ENCODE measurements at regions not wholly inside any gene's neighbourhood (a gene's known extent, or its start where the extent isn't known, plus 50 kb on each side); places are given as distances from the start of the nearest gene placed in this dataset.

DNA sequence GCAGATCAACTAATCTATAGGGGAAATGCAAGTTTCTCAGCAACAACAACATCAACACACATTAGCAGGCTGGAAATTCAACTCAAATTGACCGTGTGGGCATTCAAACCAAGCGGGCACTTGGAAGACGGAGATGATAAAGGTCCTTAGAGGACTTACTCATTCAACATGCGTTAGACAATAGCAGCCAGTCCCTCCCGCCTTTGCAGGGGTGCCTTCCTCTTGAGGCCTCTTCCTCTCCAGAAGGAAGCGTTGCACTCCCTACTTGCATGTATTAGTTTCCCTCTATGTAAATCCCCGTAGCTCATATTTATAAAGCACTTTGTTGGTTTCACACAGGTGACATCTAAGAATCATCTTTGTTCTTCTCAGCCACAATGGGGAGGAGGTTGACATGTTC is 300.8 kb upstream of the STXBP5 start:
- no peak for DNase-seq (ENCODE audit: low read depth)

DNA sequence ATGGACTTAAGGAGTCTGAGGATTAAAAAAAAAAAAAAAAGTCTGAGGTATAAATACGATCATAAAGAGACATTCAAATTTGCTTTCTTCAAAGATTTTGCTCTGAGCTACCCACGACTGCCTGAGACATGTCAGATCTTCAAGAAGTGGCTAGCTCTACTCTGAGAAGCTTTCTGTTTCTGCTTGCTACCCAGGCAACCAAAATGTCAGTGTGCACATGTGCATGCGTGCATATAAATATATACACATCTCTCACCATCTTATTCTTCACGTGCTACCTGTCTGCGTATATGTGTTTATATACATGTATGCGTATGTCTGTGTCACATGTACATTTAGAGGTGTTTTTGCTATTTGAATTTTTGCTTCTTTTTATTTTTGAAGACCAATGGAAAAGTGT is 299.6 kb upstream of the STXBP5 start:
- DNase-seq (ENCODE audit: low read depth), result no peak

DNA sequence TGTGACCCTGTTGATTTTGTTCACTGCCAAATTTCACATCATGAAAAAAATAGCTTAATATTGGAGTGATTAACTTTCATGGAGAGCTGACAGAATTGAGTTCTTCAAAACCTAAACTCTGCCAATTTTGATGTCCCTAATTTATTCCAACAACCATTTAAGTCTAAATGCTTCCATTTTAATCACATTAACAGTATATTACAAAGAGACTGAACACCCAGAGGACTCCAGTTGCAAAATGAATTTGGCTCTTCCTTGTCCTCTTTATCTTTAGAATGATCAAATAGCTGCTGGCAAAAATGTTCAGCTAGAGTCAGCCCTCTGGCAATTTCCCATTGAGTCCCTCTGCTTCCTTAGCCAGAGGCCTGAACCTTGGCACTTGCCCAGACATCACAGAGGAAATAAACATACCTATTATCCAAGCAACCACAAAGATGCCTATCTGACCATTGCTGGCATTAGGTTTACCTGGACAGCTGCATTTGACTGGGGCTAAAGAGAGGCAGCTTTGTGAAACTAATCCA is 299.0 kb upstream of the STXBP5 start:
- DNase-seq (ENCODE audit: low read depth), result no peak

DNA sequence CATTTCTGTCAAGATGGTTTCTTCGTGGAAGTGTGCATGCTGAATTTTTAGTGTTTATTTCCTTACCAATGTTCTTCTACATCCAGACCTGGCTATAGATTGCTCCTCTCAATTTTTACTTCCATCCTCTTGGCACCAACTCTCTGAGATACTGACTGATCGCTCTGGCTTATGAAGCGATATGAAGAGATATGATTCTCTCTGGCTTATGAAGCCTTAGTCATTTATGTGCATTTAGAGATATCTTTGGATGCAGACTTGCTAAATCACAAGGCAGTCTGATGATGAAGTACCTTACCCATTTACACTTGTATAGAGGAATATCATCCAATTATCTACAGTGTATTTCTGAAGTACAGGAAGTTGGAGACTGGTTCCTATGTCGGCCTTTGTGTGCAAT is 295.4 kb upstream of the STXBP5 start:
- DNase-seq (ENCODE audit: low read depth), result no peak

DNA sequence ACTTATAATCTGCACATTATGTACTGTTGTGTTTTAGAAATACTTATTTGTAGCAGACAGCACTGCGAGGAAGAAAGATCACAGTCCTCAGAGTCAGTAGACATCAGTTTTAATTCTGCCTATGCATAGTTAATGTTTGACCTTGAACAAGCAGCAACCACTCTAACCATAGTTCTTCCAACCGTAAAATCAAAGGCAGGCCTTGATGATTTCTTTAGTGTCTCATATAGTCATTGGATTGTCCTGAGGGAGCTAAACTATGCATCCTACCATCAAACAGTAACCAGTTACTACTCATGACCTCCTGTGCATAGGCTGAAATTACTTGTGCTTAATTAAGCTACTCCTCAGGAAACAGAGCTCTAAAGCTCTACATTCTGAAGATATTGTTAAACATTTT is 294.8 kb upstream of the STXBP5 start:
- no peak for DNase-seq (ENCODE audit: low read depth)

DNA sequence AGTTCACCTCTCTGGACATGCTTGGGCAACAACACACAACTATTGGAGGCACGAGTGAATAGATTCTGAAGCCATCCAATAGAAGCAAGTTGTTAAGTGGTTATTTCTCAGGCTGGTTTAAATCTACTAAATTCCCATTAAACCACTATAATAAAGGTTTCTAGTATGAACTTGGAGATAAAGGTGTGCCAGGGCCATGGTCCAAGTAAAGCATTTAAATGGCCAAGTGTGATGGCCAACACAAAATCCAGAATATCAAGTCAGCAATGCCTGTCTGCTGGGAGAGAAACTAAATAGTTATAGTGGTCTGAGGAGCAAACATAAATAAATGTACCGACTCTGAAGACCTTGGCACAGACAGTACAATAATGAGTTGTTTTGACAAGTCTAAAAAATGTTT is 294.3 kb upstream of the STXBP5 start:
- no peak for DNase-seq (ENCODE audit: low read depth)

DNA sequence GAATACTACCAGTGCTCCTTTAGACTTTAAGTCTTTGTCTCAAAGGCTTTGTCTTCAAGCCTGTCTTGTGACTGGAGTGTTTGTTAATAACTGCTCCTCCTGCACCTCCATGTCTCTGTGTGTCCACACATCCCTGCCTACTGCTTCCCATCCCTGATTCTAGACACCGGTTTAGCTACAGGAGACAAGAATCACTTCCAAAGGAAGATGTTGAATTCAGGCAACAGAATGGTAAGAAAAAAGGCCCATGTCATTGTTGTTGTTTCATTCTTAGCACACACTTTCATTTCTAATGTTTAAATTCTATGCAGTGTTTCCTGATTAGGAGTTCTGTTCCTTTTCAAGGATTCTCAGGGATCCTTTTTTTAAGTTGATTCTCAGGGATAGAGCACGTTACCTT is 293.6 kb upstream of the STXBP5 start:
- DNase-seq (ENCODE audit: low read depth), result no peak

DNA sequence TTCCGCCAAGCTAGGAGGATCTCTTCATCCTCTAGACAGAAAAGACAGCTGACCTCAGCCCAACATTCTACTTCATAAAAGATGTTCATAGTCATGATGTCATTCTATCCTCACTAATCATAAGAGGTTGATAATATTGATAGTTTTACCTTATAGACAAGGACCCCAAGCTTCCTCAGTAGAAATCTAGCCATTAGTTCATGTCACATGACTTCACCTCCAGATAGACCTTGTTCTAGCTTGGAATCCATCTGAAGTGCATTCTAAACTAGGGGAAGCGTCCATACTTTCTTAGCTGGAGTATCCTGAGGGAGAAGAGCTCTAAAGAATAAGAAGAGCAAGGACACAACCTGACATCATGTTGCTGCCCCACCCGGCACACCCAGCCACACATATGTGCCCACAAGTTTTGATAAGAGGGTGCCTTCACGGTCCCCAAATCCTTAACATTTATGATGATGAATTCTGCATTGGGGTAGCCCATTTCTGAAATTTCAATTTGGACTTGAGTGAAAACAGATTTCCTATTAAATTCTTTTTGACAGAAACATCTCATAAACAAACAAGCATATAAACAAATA is 292.5 kb upstream of the STXBP5 start:
- no peak for DNase-seq (ENCODE audit: low read depth)

DNA sequence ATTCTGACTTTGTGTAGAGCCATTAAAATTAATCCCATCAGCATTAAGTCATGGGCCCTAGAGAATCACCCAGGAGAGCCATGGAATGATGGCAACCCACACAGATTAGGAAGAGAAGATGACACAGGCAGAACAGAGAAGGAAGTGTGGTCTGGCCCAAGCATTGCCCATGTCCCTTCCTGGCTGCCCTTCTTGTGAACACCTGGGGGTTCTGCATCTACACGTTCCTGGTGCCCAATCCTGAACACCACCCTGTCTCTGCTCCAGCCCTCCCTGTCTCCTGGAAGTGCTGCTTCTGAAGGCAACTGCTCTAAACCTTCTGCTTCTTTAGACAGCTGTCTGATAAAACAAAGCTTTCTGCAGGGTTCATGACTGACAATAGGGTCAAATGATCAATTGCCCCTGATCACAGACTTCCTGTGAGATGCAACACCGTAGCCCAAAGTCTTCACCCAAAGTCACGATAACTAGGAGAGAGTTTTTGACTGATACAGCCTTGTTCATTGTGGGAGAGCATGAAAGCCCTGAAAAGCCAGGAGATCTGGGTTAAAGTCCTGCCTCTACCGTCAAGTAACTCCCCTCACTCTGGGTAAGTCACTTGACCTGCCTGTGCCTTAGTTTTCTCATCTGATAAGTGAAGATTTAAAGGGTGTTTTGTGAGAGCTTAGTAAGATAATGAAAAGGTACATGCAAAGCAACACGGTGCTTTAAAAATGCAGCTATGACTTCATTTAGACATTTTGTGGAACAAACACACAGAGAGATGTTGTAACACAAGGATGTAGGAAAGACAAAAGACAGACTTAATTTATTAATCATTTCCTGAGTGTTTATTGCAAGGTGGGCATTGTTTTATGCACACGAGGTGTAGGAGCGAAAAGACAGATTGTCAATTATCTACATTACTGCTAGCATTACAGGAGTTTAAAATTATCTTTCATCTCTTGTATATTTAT is 291.2 kb upstream of the STXBP5 start:
- DNase-seq (ENCODE audit: low read depth), result no peak

DNA sequence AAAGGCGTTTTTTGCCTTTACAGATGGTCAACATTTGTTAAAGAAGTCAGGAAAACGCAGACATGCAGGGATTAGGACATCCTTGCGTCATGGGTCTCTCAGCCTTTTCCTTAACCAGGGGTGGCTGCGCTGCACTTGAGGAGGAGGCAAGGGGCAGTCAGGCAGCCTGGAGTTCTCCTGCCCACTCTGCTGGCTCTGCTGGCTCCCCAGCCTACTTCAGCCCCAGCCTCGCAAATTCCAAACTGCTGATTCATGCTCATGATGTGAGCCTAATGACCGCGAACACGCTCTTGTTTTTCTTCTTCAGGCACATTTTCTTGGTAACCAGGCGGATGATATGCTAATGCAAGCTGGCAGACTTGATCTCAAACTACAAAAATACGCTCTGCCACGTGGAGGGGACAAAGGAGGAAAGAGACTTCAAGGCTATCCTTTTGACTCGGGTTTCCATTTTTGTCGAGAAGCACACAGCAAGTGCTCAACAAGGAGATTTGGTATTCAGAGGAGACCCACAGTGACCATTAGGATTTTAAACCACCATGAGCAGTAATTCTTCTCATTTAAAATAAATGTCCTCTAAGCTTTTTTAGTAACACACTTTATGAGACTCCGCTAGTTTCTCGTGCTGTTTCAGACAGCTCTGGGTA is 290.3 kb upstream of the STXBP5 start:
- DNase-seq (ENCODE audit: low read depth), result no peak

DNA sequence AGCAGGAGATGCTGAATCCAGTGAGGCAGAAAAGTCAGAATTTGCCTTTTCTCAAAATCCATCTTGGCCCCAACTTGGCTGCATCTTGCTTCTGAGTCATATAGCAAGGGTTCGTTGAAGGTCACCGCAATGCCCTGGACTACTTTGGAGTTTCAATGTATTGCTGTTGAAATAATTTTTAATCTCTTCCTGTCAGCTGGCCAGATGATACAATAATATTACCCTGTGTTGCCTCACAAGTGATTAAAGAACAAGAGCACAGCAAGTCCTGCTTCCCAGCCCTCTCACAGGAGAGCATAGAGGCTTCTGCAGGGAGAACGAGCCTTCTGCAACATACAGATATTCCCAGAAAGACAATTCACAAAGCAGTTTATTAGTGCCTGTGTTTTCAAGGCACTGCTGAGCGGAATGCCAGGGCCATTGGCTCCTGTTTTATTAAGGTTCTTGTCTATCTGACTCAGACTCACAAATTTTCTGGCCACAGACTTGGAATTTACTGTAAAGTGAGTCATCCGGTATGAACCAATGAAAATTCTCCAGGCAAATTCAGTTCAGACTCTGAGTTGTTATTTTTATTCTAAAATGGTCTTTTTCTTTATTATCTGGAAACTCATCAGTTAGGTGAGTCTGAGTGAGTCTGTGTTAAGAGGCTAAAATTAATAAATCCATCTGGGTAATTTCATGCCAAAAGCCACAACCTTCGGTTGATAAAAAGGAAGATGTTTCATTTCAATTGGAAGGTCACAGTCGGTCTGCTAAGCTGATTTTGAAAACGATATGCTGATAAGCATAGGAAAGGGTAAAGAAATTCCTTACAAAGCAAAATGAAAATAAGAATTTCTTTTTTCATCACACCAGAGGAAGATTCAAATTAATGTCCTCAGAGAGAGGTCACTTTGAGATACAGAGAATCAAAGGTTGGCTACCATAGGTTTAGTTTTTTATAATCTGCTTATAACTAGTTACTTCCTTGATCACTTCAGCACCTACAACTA is 289.4 kb upstream of the STXBP5 start:
- no peak for DNase-seq (ENCODE audit: low read depth)

DNA sequence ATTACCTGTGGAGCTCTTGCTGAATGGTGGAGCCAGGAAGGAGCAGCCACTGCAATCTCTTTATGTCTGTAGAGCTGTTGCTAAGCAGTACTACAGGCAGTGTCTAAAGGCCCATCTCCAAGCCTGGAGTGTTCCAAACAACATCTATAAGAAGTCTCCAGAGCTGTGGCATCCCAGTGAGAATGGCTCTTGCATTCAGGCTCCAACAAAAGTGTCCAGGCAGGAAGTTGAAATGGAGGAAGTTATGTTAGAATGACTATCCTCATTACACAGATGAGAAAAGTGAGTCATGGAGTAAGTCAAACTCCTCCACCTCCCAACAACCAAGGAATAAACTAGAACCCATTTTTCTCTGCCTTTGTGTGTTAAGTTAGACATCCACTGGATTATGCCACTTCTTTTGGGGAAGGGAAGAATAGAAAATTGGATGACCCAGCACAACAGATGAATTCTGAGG is 288.5 kb upstream of the STXBP5 start:
- DNase-seq (ENCODE audit: low read depth), result no peak

DNA sequence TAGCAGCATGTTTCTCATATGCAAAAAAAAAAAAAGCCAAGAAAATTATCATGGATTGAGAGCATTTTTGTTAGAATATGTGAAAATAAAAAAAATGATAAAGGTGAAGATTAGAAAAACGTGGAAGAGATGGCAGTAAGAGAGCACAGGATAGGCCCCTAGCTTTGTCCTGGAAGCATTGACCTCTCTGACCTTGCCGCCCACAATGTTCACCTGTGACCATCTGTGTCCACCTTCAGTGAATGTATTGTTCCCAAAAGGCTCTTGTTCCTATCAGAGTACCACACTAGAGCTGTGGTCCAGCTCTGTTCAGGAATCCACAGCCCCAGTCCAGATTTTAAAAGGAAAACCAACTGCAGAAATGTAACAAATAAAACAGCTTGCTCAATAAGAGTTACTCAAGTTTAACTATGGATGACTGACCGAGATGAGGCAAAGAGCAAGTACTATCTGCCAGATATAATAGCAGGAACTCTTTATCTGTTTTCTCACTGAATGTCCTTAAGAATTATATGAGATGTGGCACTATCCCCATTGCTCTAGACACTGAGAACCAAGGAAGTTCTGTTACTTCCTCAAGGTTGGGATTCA is 287.7 kb upstream of the STXBP5 start:
- DNase-seq (ENCODE audit: low read depth), result no peak

DNA sequence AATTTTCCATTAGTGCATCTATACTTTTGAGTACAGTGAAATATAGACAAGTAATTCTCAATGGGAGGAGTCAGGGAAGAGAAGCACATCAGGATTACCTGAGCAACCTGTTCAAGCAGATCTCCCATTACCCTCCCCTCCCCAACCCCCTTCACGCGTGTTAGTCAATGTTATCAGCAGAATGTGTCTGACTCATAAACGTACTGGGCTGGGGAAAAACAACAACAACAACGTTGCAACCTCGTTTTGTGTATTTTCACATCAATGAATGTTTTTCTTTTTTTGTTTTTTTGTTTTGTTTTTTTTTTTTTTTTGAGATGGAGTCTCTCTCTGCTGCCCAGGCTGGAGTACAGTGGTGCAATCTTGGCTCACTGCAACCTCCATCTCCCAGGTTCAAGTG is 287.0 kb upstream of the STXBP5 start:
- DNase-seq (ENCODE audit: low read depth), result no peak

DNA sequence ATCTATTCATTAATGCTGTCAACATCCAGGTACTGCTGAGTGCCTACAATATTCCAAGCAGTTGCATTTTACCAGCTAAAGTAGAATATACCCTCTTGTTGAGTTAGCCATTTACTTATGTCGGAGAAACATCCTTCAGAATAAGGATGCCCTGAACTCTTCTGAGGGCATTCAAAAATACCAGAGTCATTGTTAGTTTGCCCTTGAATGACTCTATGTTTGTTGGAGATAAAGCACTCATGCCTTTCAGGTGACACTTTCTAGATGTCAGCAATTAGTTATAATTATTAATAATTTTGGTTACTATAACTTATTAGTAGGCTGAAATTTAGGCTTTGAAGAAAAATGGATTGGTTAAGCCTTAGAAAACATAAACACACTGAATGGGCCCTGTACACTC is 286.2 kb upstream of the STXBP5 start:
- DNase-seq (ENCODE audit: low read depth), result no peak

DNA sequence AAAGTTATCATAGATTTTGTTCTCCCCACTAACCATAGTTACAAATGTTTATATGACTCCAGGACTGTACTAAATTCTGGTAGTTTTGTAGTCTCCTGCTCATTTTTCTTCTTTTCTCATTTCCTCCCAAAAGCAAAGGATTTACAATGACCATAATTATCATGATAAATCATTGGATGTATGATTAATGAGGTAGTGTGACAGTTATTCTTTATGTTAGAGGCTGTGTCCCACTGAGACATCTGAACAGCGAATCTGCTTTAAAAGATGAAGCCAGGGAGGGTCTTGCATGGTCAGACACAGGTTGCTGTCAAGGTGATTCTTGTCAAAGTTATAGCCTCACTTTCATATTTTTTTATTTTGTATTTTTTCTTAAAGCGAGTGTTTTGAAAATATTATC is 285.2 kb upstream of the STXBP5 start:
- no peak for DNase-seq (ENCODE audit: low read depth)

DNA sequence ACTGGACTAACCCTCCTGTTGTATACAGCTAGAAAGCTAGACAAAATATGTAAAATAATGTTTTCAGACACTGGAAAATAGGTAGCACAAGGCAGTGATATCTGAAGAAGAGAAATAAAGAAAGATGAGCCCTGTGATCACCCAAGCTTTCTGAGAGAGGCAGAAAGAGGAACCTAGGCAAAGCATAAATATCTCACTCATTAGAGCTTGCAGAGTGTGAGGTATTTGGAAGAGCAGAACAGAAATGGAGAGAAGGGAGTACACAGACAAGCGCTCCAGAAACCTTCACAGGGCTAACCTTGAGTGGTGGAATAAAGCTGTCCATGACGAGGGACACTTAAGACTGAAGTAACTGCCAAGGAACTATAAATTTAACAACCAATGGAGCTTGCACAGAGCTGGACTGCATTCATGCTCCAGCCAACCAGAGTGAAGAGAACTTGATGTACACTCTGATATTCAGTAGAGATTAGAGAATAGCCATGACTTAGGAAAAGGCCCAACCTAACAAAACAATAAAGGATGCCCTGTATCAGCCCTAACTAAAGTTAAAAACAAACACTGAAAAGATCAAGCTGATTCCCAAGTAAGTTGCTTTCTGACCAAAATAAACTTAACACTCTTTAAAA is 280.9 kb upstream of the STXBP5 start:
- no peak for DNase-seq (ENCODE audit: low read depth)

DNA sequence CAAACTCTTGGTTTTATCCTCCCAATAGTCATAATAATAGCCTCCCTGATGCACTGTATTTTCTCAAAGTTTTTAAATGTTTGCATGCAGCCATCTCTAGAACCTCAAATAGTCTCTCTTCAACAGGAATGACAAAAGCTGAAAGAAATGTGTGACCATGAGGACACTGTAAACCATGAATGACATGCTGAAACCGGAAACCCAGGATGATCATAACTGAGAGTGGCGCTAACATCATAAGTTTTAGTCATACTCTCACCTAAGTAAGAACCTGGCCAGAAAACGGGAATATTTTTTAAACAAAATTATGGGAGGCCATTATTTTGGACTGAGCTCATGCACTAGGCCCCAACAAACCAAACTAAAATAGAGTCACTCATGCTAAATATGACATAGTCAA is 278.4 kb upstream of the STXBP5 start:
- no peak for DNase-seq (ENCODE audit: low read depth)

DNA sequence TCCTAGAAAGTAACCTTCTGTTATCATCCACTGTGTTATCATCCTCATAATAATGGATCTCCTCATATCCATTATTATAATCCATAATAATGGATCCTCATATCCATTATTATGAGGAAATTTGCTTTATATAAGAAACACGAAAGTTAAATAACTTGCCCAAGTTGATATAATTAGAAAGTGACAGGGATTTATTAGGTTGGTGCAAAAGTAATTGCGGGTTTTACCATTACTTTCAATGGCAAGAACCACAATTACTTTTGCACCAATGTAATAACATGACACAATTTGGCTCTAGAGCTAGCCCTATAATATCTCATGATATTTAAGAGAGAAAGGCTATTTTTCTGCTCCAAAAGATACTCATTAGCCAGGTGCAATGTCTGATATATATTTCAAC is 275.7 kb upstream of the STXBP5 start:
- DNase-seq (ENCODE audit: low read depth), result no peak

DNA sequence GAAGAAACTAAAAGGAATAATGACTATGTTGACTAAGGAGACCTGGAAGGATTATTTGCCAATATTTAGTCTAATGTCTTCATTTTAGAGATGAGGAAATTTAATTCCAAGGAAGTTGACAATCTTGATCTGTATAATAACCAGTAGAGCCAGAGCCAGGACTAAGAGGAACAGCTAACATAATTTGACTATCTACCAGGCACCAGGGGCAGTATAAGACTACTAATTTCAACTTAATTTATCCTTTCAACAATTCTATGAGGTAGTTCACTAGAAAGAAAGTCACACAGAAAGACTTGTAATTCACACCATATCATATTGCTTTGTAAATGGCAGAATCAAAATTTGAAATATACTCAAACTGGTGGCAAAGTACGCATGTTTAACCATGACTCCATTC is 273.0 kb upstream of the STXBP5 start:
- DNase-seq (ENCODE audit: low read depth), result no peak

DNA sequence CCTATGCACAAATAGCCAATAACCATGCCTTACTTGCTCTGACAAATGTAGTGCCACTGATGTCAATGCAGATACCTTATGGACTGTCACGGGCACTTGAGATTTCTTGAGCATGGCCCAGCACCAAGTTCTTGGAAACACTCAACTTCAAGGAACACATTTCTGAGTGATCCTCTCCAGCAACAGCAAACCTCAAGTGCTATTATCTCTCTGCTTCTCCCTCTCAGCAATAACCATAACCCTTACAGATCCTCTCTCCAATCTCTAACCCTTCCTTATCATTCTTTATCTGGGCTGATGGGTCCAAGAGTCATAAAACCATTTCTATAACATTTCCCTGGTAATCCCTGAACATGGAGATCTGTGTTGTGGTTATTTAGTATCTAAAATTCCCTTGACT is 266.9 kb upstream of the STXBP5 start:
- no peak for DNase-seq (ENCODE audit: low read depth)
